EH (cell line): ENCODE measurements at regions not wholly inside any gene's neighbourhood (a gene's known extent, or its start where the extent isn't known, plus 50 kb on each side); places are given as distances from the start of the nearest gene placed in this dataset.
"Not testable (repeated sequence)": the region's sequence is repeated elsewhere in the genome, so short reads cannot be mapped to it uniquely, and the experiment has no call there.

Experiments used
- DNase-seq: peaks from one replicate; pipeline ENCODE4 v3.0.0-alpha.2; 2015; ENCODE audit warnings: low read depth

DNA sequence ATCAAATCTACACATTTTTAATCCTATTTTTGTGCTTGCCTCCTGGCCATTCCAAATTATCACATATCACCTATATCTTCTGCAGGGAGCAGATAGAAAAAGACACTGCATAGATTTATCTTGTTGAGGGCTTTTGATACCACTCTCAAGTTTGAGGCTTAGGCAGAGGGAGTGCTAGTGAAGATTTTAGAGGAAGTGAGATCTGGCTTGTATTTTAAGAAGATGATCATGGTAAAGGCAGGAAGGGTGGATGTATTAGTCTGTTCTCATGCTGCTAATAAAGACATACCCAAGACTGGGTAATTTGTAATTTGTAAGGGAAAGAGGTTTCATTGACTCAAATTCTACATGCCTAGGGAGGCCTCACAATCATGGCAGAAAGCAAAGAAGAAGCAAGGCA, 220.9 kb upstream of the TUT7 start:
- no peak for DNase-seq

DNA sequence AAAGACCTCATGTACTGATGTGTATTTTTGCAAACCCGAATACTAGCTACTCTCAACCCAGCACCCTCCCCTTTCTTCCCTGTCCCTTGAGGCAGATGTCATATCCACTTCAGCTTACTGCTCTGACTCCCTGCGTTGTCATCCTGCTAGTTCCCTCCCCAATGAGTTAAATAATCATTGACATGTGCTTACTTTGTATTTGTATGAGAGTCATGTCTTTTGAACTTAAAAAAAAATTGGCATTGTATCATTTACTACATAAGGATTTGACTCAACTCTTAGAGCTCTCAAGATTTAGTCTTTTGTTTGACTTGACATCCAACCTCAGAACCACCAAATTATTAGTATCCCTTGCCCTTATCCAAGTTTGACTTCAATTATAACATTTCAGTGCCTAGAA, 219.7 kb upstream of the TUT7 start:
- DNase-seq: no peak

DNA sequence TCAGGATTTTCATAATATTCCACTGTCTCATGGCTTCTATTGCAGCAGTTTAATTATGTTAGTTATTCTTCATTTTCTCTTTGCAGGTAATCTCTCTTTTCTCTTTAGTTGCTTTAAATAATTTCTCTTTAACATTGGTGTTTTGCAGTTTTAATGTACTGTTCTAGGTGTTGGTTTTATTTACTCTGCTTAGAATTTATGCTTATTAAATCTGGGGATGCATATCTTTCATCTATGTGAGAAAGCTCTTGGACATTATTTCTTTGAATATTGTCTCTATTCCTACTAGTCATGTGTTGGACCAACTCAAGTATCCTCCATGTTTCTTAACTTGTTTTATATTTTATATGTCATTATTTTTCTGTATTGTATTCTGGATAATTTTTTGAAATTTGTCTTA, 218.7 kb upstream of the TUT7 start:
- DNase-seq: no peak

DNA sequence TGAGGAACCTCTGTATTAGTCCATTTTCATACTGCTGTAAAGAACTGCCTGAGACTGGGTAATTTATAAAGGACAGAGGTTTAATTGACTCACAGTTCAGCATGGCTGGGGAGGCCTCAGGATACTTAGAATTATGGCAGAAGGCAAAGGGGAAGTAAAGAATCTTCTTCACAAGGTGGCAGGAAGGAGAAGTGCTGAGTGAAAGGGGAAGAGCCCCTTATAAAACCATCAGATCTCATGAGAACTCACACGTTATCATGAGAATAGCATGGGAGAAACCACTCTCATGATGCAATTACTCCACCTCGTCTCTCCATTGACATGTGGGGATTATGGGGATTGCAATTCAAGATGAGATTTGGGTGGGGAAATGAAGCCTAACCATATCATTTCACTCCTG, 211.4 kb upstream of the TUT7 start:
- not testable (repeated sequence) for DNase-seq

DNA sequence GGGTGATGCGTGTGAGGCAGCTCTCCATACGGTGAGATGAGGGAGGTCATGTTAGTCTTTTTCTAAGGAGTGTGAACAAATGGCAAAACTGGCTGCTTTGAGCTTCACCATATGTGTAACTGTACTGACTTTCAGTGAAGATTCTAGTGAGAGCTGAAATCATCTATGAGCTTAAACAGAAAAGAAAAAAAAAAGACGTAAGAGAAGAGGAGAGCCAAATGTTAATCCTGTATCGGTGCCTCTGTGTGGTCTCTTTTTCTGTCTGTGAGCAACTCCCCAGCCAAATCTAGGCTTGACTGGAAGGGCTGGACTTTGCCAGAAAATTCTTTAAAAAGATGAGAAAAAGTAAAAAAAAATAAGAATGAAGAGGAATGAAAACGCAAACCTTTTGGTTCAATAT, 209.7 kb upstream of the TUT7 start:
- DNase-seq: no peak

DNA sequence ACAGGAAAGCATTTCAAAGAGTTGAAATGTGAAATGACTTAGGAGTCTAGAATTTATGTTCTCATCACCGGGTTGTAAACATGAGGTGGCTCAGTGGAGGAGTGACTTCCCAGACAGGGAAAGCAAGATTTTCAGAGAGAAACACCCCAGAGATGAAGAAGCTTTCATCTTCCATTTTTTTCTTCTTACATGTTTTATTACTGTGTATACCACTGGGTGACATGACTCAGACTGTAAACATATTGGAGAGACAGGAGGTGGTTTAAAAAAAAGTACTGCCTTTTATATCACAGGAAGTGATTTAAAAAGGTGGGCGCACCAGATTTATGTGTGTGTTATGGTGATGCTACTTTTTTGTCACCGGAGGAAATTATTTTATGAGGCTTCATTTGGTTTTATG, 209.1 kb upstream of the TUT7 start:
- peak; percentile 53 for DNase-seq

DNA sequence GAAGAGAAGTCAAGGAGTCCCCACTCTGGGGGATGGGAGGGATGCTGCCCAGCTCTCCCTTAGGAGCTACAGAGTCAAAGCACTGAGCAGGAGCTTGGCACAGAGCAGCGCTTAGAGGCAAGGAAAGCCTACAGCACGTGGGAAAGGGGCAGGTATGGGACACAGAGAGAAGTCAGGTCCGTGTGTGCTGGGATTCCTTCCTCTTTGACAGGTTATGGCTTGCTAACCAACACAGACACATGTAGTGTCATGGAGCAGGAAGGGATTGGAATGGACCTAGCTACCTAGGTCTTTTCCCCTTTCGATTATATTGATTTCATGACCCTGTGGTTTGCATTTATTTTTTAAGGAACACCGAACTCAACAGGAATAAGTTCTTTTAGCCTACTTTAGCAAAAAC, 208.5 kb upstream of the TUT7 start:
- DNase-seq: no peak

DNA sequence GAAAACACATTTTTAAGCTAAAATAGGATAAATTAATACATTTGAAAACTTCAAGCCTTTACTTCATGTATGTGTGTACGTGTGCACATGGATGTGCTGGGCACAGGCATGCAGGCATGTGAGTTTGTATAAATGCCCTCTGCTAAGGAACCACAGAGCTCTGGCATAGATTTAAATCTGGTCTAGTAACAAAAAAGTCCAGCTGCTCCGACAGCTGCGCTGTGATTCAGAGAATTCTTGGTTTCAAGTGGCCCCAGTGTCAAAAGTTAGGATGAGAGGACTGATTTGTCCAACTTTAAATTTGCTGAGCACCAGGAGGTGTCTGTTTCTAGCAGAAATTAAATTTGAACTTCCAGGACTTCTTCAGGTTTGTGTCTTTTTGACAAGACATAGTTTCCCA, 203.7 kb upstream of the TUT7 start:
- no peak for DNase-seq

DNA sequence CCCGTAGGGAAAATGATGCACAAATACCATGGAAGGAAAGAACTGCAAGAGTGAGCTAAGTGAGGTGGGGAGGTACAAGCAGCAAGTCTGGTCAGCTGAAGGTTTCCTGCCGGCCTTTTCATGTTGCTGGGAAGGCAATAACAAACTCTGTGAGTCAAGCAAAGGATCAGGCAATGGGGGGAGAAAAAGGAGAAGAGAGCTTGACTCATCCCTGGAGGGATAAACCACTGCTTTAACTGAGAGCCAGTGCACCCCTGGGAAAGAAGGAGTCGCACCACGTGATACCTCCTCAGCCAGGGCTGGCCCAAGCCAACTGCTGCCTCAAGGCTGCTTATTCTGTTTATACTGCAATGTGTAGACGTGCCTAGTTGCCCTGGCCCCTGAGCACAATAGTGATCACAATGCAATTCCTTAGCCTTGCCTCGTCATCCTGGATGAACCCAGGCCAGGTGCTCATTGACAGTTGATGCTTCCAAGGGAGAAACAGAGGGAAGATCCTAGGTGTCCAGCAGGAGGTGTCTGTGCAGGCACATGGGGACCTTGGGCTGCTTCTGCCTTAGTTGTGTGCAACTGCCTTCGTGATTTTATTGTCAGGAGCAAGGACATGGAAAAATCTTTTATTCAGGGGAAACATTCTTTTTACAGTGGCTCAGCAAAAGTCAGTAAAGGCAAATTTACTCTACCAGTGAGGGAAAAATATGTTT, 203.0 kb upstream of the TUT7 start:
- DNase-seq: peak; percentile 82

DNA sequence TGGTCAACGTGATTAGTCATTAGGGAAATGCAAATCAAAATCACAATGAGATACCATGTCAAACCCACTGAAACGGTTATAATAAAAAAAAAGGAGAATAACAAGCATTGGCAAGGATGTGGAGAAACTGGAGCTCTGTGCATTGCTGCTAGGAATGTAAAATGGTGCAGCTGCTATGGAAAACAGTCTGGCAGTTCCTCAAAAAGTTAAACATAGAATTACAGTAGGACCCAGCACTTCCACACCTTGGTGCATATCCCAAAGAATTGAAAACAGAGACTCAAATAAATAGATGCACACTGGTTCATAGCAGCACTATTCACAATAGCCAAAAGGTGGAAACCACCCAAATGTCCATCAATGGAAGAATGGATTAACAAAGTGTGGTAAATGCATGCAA, 201.5 kb upstream of the TUT7 start:
- DNase-seq: no peak

DNA sequence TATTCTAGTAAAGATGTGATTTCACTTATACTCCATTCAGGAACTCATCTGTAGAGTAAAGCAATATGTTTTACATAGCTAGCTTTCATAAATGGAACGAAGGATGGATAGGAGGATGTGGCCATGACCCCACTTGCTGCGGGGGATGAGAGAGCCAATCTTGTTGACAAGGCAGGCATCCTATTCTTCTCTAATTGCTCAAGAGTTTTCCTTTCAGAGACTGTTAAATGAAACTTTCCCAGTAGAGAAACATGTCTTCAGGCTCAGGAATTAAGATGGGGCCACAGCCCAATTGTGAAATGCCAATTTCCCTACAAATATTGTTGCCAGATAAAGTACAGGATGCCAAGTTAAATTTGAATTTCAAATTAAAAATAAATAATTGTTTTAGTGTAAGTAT, 196.2 kb upstream of the TUT7 start:
- peak; percentile 45 for DNase-seq

DNA sequence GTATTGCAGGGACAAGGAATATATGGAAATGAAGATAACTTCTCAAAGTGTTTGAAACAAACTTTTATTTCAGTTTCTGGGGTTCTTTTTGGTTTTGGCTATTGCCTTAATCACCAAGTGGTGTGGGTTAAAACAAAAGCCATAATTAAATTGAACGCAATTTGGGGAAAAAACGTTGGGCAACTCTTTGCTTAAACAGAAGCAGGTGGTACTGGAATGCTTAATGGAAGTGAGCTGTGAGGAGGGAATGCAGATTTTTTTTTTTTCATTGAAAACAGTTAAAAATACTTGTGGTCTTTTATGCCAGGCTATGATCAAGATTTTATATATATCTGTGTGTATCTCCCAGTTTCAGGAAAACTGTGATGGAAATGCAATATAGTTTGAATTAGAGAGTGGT, 195.7 kb upstream of the TUT7 start:
- peak; percentile 58 for DNase-seq

DNA sequence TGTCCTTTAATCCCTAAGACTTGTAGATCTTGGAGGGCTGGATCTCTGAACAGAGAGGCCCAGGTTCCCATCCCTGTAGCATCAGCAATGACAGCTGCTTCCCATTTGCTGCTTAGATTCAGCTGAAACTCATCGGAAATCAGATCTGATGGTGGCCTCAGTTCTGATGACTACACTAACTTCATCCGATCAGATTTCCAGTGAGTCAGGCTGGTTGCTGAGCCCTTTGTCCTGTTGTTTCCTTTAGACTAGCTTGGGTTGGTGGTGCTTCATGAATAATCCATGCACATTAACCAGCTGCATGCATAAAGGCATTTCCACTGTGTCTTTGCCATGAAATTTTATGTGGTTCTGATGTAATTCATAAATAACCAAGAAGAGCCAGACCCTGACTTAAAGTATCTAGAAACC, 195.2 kb upstream of the TUT7 start:
- DNase-seq: peak; percentile 81

DNA sequence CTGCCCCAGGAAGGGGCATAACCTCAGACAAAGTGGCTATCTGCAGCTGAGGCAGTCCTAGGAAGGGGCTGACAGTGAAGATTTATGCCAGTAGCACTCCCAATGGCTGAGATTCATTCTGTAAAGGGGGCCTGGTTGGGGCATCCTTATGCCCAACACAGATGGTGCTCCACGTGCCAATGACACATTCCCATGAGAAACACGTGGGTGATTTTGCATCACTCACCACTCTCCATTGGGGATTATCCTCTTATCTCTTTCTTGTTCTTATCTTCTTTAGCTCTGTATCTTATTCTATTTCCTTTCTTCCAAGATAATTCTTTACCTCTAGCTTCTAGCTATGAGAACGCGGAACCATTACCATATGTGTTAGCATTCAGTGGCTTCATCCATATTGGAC, 194.0 kb upstream of the TUT7 start:
- DNase-seq: no peak

DNA sequence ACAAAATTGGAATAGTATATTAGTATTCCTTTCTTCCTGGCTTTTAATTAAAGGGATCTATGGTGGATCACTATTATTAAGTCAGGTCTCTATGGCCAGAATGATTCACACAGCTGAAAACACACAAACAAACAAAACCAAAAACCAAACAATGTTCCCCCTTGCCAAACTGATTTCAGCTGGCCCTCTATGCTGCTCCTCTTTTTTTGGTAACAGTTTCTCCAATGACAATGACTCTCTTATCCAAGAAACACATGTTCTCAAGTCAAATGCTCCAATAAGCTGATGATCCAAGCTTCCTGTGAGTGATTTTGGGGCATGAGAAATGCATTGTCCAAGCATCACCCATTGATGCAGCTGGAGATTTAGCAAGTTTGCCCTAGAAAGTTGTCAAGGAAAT, 193.4 kb upstream of the TUT7 start:
- DNase-seq: no peak

DNA sequence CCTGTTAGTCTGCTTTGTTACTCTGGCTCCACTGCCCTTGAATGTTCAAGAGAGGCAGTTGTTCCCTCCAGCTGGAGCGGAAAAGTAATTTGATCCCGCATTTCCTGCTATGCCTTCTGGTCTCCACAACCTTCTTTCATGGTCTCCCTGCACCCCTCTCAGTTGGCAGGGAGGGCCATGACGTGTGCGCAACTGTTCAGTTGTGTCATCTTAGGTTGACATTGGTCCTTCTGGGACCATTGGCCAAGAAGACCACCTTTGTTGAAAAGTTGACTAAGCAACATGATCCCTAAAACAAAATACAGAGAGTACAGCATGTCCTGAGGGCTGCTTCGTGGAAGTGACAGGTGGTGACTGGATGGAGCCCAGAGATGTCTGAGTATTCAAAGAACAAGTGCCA, 192.5 kb upstream of the TUT7 start:
- DNase-seq: no peak

DNA sequence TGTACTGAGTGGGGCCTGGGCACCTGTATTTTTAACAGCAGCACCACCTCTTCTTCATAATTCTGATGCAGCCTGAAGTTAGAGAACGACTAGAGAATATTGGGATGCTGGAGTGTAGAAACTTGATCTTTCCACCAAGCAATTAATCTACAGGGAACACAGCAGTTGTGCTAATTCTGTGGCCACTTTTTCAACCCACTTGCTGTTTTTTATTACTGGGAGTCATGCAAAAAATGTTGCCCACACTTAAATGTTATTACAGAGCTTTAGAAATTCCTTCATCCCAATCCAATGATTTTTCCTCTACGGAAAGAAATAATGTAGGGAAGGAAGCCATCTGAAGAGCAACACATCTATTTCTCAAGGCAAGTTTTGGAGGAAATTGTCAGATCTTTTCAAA, 190.9 kb upstream of the TUT7 start:
- peak; percentile 28 for DNase-seq

DNA sequence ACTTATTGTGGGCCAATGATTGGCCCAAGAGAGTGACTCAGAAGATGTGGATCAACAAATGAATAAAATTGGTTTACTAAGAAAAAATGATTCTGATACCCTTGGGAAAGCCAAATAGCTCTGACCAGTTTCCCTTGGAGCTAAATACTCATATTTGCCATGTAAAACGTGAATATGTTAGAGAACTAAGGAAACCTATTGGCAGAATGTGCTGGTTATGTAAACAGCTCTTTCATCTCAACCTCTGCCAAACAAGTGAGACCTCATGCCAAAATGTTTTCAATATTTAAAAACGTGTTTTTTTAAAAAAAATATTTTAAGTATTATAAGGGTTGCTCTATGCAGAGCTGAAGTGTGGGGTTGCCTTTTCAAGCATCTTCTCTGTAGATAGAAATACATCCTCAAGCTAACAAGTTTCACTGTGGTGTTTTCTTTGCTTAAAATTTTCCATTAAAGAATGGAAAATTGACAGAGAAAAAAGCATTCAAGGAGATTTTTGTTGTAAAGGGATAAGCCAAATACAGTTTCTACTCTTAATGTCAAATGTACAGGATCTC, 186.9 kb upstream of the TUT7 start:
- DNase-seq: no peak

DNA sequence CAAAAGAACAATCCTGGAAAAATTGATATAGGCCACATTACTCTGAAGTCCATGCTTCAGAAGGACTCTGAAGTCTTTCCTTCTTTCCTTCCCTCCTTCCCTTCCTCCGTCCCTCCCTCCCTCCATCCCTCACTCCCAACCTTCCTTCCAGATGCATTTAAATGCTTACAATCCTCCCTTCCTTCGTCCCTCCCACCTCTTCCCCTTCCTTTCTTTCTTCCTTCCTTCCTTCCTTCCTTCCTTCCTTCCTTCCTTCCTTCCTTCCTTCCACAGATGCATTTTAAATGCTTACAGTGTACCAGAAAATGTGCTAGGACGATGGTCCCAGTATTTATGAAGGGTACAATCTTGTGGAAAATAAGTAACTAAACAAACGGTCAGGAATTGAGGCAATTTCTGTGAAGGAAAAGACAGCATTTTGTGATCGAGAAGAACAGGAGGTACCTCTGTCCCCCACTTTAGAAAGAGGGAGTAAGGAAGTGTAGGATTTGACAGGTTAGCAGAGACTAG, 181.3 kb upstream of the TUT7 start:
- DNase-seq: no peak

DNA sequence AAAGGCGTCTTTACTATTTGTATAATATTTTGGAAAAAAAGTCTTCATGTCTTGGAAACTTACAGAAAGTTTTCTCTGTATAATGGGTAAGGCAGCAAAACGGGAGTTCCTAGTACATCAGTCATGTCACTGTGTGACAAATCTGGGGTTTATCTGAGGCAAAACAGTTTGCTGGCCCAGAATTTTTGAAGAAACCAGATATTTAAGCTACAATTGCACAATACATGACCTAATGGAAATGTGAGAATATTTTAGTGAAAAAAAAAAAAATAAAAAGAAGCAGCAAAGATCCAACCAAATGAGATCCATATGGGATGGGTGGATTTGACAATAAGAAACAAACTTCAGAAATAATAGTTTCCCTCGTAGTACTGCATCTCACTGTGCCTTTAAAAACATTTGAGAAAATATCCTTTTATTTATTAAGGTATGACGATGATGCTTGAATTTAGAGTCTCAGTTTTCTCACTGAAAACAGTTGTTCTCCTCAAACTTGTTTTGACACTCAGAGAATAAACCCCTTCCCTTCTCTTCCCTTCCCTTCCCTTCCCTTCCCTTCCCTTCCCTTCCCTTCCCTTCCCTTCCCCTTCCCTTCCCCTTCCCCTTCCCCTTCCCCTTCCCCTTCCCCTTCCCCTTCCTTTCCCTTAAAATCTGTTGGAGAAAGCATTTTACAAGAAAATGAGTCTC, 180.5 kb upstream of the TUT7 start:
- DNase-seq: peak; percentile 71

DNA sequence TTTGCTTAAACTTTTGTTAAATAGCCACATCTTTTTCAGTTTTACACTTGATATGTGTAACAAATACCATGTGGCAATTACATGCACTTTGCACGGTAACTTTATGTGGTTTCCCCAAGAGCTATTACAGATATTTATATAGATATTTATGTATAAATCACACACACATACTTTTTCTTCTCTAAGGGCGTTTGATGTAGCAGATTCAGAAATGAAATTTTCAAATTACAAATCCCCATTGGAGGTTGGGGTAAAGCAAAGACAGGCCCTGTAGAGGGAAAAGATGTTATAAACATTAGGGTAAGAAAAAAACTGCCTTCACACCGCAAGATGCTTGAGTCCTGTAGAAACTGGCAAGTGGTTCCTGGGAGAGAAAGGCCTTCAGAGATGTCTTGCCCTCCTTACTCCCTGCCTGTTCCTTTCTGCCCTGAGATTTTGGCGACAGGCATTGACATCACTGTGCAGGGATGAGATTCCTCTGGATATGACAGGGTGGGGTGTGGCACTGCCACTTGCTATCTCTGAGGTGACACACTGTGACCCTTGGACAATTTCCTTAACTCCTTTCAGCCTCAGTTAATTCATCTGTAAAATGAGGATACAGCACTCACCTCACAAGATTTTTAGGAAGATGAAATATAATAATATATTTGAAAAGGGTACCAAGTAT, 177.9 kb upstream of the TUT7 start:
- no peak for DNase-seq

DNA sequence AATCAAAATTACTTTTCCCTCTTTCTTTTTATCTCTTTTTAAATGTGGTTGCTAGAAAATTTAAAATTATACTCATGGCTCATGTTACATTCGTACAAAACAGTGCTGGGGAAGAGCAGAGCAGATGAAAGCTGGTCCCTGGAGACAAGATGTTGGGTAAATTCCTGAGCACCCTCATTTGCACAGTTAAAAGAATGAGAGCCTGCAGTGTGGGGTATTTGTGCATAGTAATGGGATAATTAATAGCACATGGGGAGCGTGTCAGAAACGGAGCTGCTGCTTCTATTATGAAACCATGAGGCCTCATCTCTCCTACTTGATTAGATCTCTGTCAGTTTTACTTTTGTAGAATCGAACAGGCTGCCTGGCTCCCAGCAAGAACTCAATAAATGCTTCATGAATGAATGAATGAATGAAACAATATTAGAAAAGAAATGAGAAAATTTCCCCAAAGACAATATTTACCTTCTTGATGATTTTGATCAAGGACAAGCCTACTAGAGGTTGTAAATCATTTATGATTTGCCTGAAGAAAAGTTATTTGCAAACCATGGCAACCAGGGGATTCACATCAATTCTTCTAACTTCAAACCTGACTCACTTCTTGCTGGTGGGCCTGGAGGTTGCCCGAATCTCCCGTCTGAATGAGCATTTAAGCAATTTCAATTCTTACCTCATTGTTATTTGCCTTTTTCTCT, 177.2 kb upstream of the TUT7 start:
- DNase-seq: peak; percentile 37
